SKM-1 treated with dmso at 0.1 percent for 144 hours (cell line): ENCODE measurements at regions not wholly inside any gene's neighbourhood (a gene's known extent, or its start where the extent isn't known, plus 50 kb on each side); places are given as distances from the start of the nearest gene placed in this dataset.
"Not testable (repeated sequence)": the region's sequence is repeated elsewhere in the genome, so short reads cannot be mapped to it uniquely, and the experiment has no call there.

Source experiments
- DNase-seq: peaks from one replicate; lab custom pipeline; 2025; ENCODE audit not compliant: unreplicated experiment; lab: John Stamatoyannopoulos, UW

GRCh38 chr2:204355688-204356087, 189.6 kb upstream of the PARD3B start:
- DNase-seq = no peak

DNA sequence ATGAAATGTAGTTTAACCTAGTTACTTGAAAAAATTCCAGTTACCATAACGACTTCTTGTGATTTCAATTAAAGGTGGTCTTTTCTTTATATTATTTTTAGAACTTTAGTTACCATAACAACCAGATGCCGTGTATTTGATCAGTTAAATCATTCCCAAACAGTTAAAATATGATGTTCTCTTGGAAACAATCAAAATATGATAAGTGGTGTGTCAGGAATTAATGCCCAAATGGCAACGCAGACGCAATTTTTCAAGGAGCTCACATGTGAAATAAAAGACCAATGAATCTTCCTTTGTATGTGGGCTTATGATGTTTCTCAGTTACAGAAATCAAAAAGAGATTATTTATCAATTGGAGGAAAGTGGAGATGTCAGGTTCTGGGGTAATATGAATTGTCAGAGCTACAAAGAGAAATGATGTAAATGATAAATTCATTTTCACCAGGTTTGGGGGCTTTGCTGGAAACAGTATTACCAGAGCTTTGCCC, 189.1 kb upstream of the PARD3B start:
- no peak for DNase-seq

DNA sequence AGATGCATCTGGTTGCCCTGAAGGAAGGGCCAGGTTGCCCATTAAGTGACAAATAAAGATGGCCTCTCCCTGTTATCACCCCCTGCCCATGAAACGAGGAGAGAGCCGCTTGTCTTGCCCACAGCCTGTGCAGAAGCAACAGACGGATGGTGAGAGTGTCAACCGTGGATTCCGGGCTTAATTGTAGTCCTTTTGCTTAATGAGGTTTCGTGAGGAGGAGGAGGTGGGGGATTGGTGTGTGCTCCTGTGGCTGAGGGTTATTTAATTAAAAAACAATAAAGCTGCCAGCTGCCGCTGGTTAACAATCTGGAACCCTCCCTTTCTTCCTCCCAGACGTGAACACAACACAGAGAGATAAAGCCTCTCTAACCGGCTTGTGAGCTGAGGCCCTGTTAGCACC, 188.0 kb upstream of the PARD3B start:
- no peak for DNase-seq

DNA sequence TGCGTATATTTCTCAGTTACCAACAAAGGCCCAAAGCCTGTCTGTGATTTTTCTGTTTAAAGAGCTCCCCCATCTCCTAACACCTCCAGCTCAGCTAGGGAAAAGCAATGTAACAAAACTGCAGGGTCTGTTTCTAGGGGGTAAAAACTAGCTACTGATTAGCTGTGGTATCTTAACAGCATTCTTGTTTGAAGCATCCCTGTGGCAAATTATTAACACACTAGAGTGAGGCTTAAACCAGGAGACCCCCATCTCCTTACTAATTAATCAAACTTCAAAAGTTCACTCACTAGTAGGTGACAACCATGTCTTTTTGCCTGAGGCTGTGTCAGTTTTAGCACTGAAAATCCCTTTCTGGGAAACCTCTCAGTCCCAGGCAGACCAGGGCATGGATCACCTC, 186.2 kb upstream of the PARD3B start:
- DNase-seq = no peak

- peak; percentile 53 for DNase-seq
These were observed 184.9 kb upstream of the PARD3B start for GRCh38 chr2:204360218-204361007.

DNA sequence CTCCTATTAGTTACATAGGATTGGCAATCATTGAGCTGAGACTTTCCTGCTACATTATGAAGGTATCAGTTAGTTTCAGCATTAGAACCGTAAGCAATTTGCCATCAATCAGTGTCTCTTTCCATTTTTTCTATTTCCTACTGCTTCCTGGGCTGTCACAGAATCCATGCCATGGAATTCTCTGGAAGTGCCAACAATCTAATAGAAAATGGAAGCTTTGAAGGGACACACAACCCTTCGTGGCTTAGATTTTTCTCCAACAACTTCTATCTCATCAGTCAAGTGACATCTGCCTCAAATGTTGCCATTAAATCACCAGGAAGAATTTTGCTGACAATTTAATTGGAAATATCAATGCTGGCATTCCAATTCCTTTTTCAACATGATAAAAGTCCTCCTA, 183.5 kb upstream of the PARD3B start:
- no peak for DNase-seq

DNA sequence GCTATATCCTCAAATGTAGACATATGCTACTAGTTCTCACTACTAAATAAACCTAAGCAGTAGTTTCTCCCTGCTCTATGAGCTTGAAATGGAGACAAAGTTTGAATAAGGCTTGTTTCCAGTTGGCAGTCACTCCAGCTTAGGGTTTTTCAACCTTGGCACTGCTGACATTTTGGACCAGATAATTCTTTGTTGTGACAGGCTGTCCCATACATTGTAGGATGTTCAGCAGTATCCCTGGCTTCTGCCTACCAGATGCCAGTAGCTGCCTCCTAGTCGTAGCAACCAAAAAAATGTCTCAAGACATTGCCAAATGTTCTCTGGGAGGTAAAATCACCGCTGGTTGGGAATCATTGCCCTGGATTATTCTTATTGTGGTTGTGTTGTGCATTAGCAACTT, 182.7 kb upstream of the PARD3B start:
- no peak for DNase-seq

GRCh38 chr2:204363513-204363912, 181.8 kb upstream of the PARD3B start:
- no peak for DNase-seq

DNA sequence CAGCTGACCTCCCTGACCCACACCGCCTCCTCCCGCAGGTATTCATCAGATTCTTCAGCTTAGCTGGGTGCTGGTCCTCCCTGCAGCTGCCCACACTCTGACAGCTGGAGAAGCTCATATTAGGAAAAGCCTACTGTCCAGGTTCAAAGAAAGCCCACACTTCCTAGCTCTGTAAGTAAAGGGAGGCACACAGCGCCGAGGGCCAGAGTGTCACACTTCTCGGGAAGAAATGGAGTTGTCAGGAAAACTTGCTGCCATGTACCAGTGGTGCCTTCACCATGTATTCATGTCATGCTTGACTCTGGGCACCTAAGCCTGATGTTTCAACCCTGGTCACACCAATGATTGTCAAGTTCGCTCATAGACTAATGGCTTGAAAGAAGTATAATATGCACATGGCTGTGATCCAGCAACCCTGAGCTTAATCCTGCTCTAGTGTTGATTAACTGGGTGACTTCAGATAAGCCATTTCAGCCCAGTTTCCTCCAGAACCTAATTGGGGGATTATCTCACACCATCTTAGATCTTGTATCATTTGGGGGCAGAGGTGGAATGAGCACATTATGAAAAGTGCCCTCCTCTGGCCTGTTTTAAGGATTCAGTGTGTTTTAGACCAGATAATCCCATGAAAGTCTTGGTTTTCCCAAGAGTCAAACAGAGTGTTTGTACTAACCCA, 180.3 kb upstream of the PARD3B start:
- DNase-seq = no peak

DNA sequence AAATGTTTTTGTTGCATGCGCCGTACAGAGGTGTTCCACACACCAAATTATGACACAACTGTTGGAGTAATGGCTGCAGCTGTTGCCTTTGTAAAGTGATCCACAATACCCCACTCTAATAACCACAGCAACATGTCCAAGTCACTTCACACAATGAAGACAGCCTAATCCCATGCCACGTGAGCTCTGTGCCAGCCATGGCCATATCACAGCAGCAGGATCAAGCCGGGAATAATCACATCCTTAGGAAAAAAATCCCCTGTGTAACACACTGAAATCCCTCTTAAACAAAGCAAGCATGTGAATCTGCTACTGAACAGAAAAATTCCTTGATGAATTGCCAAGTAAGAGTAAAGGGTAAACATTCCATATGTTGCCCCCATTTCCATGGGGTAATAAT, 179.5 kb upstream of the PARD3B start:
- no peak for DNase-seq

DNA sequence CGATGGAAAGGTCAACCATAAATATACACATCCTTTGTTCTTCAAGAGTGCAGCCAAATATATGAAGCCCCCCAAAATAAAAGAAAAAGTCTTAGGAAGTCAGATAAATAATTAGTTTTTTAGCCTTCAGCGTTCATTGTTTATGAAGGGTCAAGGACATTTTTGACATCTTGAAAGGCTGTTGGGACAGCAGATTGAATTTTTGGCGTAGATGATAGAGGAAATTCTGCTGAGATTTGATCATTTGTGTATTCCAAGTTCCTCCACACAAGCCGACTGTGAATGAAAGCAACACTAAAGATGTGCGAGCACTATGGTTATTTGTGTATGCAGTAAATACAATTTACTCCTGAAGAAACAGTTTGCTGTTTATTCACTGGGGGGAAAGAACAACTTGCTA, 177.8 kb upstream of the PARD3B start:
- no peak for DNase-seq

DNA sequence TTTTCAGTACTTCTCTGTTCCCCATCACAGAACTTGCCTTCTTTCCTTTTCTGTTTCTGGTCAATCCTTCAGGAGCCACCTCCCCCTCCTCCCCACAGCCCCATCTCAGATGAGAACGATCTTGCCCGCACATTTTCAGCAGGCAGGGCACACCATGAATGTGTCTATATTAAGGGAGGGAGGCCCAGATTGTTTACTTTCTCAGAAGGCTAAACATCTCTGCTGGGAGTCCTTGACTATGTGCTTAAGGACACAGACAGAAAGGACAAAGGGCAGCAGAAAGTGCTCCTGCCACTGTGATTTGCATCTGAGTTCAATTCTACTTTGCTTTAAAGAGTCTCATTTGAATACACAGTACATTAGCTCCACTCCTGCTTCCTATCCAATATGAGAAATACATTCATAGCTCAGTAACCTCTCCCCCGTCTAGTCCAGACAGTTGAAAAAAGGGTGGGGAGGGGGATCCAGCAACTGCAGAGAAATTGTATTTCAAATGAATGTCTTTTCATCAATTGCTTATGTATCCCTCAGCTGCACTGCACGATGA, 175.0 kb upstream of the PARD3B start:
- DNase-seq = no peak

DNA sequence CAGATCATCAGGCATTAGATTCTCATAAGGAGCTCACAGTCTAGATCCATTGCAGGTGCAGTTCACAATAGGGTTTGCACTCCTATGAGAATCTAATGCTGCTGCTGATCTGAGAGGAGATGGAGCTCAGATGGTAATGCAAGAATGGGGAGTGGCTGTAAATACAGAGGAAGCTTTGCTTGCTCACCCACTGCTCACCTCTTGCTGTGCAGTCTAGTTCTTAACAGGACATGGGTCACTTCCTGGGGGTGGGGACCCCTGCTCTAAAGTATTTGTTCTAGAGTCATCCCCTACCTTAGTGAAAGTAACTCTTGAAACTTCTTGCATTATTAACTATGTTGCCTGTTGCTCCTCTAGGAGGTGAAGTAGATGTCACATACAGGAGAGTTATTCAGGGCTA, 171.3 kb upstream of the PARD3B start:
- no peak for DNase-seq

- DNase-seq = no peak
These were observed 165.0 kb upstream of the PARD3B start for GRCh38 chr2:204380141-204380881.

- DNase-seq = no peak
These were observed 158.6 kb upstream of the PARD3B start for GRCh38 chr2:204386668-204387067.

- no peak for DNase-seq
These were observed 156.2 kb upstream of the PARD3B start for GRCh38 chr2:204389120-204389519.

DNA sequence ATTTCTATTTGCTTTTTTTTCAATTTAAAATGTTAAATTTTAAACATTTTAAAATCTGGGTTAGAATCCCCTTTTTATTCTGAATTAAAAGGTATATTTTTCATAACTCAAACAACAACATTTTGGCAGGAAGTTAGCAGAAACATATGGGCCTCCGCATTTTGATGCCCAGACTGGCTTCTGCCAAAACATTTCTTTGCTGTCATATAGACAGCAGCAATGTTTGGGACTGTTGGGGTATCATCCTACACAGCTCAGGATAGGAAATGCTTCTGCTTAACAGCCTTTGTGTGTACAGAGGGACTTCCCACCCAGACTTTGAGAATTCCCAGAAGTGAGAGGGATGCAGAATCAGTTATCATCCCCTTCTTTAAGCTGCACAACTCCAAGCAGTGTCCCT, 155.4 kb upstream of the PARD3B start:
- no peak for DNase-seq

GRCh38 chr2:204395539-204395938, 149.7 kb upstream of the PARD3B start:
- no peak for DNase-seq

DNA sequence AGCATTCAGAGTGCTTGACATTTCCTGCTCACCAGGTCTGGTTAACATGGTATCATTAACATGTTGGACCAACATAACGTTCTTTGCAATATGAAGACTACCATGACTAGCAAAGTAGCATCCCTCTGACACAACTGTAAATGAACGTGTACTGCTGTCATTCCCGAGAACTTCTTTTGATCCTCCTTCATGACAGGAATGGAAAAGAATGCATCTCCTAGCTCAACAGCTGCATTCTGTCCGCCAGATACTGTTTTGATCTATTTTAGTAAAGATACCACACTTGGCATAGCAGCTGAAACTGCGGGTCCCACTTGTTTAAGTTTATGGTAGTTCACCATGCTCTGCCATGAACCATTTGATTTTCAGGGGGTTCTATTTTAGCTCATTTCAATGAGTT, 144.2 kb upstream of the PARD3B start:
- DNase-seq = no peak

DNA sequence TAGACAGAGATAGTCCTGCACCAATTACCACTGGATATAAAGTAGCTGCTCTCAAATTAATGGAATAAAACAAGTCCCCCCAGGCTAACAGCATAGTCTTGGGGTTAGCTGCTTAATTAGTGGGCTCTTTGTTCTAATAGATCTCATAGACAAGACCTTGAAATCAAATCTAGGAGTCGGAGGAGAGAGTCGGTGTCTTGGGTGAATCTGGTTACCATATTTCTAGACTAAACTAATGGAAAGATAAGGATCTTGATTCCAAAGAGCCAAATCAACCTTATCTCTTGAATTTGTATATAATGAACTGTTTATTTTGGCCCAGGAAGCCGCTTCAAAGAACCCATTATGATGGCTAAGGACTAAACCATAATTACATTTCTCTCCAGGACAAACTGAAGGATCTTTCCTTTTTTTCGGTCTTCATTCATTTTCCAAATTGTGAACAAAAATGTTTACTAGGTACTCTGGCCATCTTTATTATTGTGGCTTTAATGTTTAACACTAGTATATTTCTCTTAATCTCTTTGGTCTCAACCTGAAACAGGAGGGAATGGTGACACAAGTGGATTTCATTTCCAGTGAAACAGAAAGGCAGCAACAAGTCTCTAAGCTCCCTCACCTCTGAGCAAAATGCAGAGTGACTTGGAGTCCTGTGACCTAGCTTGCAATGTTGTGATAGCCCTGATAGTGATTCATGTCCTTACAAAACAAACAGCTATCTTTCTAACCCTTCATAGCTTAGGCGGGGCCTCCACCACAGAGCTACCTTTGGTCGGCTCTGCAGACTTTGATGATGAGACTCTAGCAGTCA, 137.9 kb upstream of the PARD3B start:
- no peak for DNase-seq

DNA sequence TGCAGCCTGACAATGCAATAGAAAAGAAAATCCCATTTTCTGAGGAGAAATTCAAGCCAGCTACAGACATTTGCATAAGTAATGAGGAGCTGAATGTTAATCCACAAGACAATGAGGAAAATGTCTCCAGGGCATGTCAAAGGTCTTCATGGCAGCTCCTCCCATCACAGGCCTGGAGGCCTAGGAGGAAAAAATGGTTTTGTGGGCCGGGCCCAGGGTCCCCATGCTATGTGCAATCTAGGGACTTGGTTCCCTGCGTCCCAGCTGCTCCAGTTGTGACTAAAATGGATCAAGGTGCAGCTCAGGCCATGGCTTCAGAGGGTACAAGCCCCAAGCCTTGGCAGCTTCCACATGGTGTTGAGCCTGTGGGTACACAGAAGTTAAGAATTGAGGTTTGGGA, 132.5 kb upstream of the PARD3B start:
- not testable (repeated sequence) for DNase-seq
